Thyroid gland (tissue), 4 donors: ENCODE measurements at regions not wholly inside any gene's neighbourhood (a gene's known extent, or its start where the extent isn't known, plus 50 kb on each side); places are given as distances from the start of the nearest gene placed in this dataset.

Experiments used
- DNase-seq, 2 donors: peaks; one replicate each; pipeline ENCODE4 v3.0.0-alpha.2; 2019
- H3K27ac ChIP-seq, 3 donors: fragments of 200-600 bp; sonication (generic); 1 replicate in 2 of 3; 2 replicates in 1 of 3; pipeline ENCODE4 v1.5.1; 2016 to 2019; ENCODE audit warnings: mild to moderate bottlenecking in 1 of 3, moderate library complexity in 1 of 3
- H3K27me3 ChIP-seq: fragments of 200-600 bp; sonication (generic); one replicate; pipeline ENCODE4 v1.5.1; 2019
- H3K36me3 ChIP-seq, 2 donors: fragments of 200-600 bp; sonication (generic); one replicate each; pipeline ENCODE4 v1.5.1; 2016 to 2019
- H3K4me1 ChIP-seq, 2 donors: fragments of 200-600 bp; sonication (generic); one replicate each; pipeline ENCODE4 v1.5.1; 2017 to 2019
- H3K4me3 ChIP-seq, 3 donors: fragments of 200-600 bp; sonication (generic); replicated peaks in 1 of 3; 1 replicate in 2 of 3; 2 replicates in 1 of 3; pipeline ENCODE4 v1.5.1; 2016; ENCODE audit warnings: mild to moderate bottlenecking in 1 of 3
- H3K9me3 ChIP-seq: fragments of 200-600 bp; sonication (generic); one replicate; pipeline ENCODE4 v1.5.1; 2017
- CTCF ChIP-seq, 6 experiments: fragments of 200-600 bp in 3 of 6; fragments of 450-650 bp in 3 of 6; sonication (generic) in 3 of 6; IDR thresholded peaks; one replicate each; pipeline ENCODE4 v1.5.1; 2016 to 2019; ENCODE audit warnings: antibody characterized with exemption in 6 of 6, mild to moderate bottlenecking in 2 of 6, inconsistent platforms in 1 of 6, moderate library complexity in 1 of 6
- POLR2A ChIP-seq, 2 donors: fragments of 450-650 bp; IDR thresholded peaks; one replicate each; pipeline ENCODE4 v1.6.1; 2017; ENCODE audit warnings: antibody characterized with exemption in 2 of 2, mild to moderate bottlenecking in 2 of 2, moderate library complexity in 1 of 2
- WGBS, 2 donors: methylation state at CpG; one replicate each; pipeline ENCODE4 v1.1.5; 2017; 5-methylcytosine and 5-hydroxymethylcytosine counted together
- intact Hi-C: fragments of 100-400 bp; cut with DNase I; formaldehyde crosslinking; loops from one replicate; pipeline ENCODE4 v1.15.1; 2023

GRCh38 chr6:21423106-21423854, 170.3 kb upstream of the SOX4 start:
- no peaks in the 10 kb centered on the region for H3K9me3 ChIP-seq
- 89 to 94% methylated on average over 6 to 8 of the region's 21 CpGs for WGBS, 2 donors
- intact Hi-C loops: no loop called here
- H3K4me1 ChIP-seq: no peaks in the 10 kb centered on the region
- H3K27ac ChIP-seq: no peak overlapping the region
- no peak for TF ChIP-seq POLR2A (IDR thresholded peaks at IDR 0.05)
- TF ChIP-seq CTCF (IDR thresholded peaks at IDR 0.05): no peak
- DNase-seq: no peak
- no peaks in the 10 kb centered on the region for H3K36me3 ChIP-seq
- no peaks in the 10 kb centered on the region for H3K27me3 ChIP-seq
- H3K4me3 ChIP-seq: no peak overlapping the region

GRCh38 chr6:21426841-21427490, 166.6 kb upstream of the SOX4 start:
- TF ChIP-seq POLR2A (IDR thresholded peaks at IDR 0.05) (no peak), CTCF (IDR thresholded peaks at IDR 0.05) (no peak)
- Histone ChIP-seq H3K9me3 (no peaks in the 10 kb centered on the region), H3K27me3 (no peaks in the 10 kb centered on the region), H3K36me3 (no peaks in the 10 kb centered on the region), H3K4me1 (no peaks in the 10 kb centered on the region), H3K27ac (no peak overlapping the region), H3K4me3 (no peak overlapping the region)
- intact Hi-C loops: no loop called here
- 77 to 90% methylated on average over 8 of the region's 8 CpGs for WGBS, 2 donors
- no peak for DNase-seq

GRCh38 chr6:21429291-21429690, 164.3 kb upstream of the SOX4 start:
- Histone ChIP-seq H3K27ac (no peak overlapping the region), H3K4me1 (no peaks in the 10 kb centered on the region), H3K27me3 (no peaks in the 10 kb centered on the region), H3K36me3 (no peaks in the 10 kb centered on the region), H3K9me3 (no peaks in the 10 kb centered on the region), H3K4me3 (no peak overlapping the region)
- no peak for TF ChIP-seq CTCF (IDR thresholded peaks at IDR 0.05)
- no peak for TF ChIP-seq POLR2A (IDR thresholded peaks at IDR 0.05)
- intact Hi-C loops: no loop called here
- WGBS, 2 donors: 96 to 97% methylated on average over 2 of the region's 2 CpGs
- DNase-seq: no peak

GRCh38 chr6:21431526-21431925, 162.0 kb upstream of the SOX4 start:
- intact Hi-C loops: no loop called here
- Histone ChIP-seq H3K36me3 (no peaks in the 10 kb centered on the region), H3K4me3 (no peak overlapping the region), H3K27ac (no peak overlapping the region), H3K27me3 (no peaks in the 10 kb centered on the region), H3K9me3 (no peaks in the 10 kb centered on the region), H3K4me1 (no peaks in the 10 kb centered on the region)
- DNase-seq: no peak
- WGBS, 2 donors: 90 to 95% methylated on average over 4 of the region's 4 CpGs
- TF ChIP-seq POLR2A (IDR thresholded peaks at IDR 0.05) (no peak), CTCF (IDR thresholded peaks at IDR 0.05) (no peak)

GRCh38 chr6:21436625-21437024, 156.9 kb upstream of the SOX4 start:
- H3K36me3 ChIP-seq: no peaks in the 10 kb centered on the region
- intact Hi-C loops: no loop called here
- H3K4me1 ChIP-seq: no peaks in the 10 kb centered on the region

More at GRCh38 chr6:21436625-21437024, 156.9 kb upstream of the SOX4 start:
- TF ChIP-seq POLR2A (IDR thresholded peaks at IDR 0.05): no peak
- TF ChIP-seq CTCF (IDR thresholded peaks at IDR 0.05): no peak
- H3K4me3 ChIP-seq: no peak overlapping the region
- no peaks in the 10 kb centered on the region for H3K9me3 ChIP-seq
- H3K27me3 ChIP-seq: no peaks in the 10 kb centered on the region
- DNase-seq: no peak
- no peak overlapping the region for H3K27ac ChIP-seq
- 82% methylated on average over 1 of the region's 1 CpG for WGBS, 2 donors
